Heart right ventricle (tissue), 16 donors: ENCODE measurements at regions not wholly inside any gene's neighbourhood (a gene's known extent, or its start where the extent isn't known, plus 50 kb on each side); places are given as distances from the start of the nearest gene placed in this dataset.

Experiments
- ATAC-seq, 8 donors: fragments of 200-7000 bp; cut with Tn5 transposase; one replicate each; pipeline ENCODE4 v1.9.1; 2020; ENCODE audit warnings: mild to moderate bottlenecking in 8 of 8, moderate library complexity in 8 of 8, moderate number of reproducible peaks in 1 of 8
- DNase-seq, 2 donors: peaks; one replicate each; pipeline ENCODE4 v3.0.0-alpha.2; 2020
- H3K27ac ChIP-seq, 10 donors: fragments of 200-600 bp; sonication (generic) in 2 of 10; one replicate each; pipeline versions ENCODE4 v1.5.0 to v1.8.0; 2020 to 2022; ENCODE audit warnings: mild to moderate bottlenecking in 3 of 10
- H3K27me3 ChIP-seq, 7 donors: fragments of 200-600 bp; one replicate each; pipeline ENCODE4 v1.8.0; 2021 to 2022; ENCODE audit warnings: mild to moderate bottlenecking in 2 of 7
- H3K36me3 ChIP-seq, 9 donors: fragments of 200-600 bp; sonication (generic) in 1 of 9; one replicate each; pipeline versions ENCODE4 v1.5.0 to v1.8.0; 2020 to 2022; ENCODE audit warnings: mild to moderate bottlenecking in 2 of 9
- H3K4me1 ChIP-seq, 9 donors: fragments of 200-600 bp; sonication (generic) in 1 of 9; one replicate each; pipeline versions ENCODE4 v1.5.0 to v1.8.0; 2020 to 2022; ENCODE audit warnings: mild to moderate bottlenecking in 4 of 9
- H3K4me3 ChIP-seq, 10 donors: fragments of 200-600 bp; sonication (generic) in 2 of 10; one replicate each; pipeline versions ENCODE4 v1.5.0 to v1.8.0; 2020 to 2022; ENCODE audit warnings: mild to moderate bottlenecking in 7 of 10, moderate library complexity in 2 of 10
- H3K9me3 ChIP-seq, 11 donors: fragments of 200-600 bp in 10 of 11; sonication (generic) in 2 of 11; one replicate each; pipeline versions ENCODE4 v1.5.0 to v1.8.0; 2013 to 2022; ENCODE audit warnings: mild to moderate bottlenecking in 2 of 11, control low read depth in 1 of 11, moderate library complexity in 1 of 11
- CTCF ChIP-seq, 9 donors: fragments of 200-600 bp; sonication (generic) in 2 of 9; IDR thresholded peaks; one replicate each; pipeline versions ENCODE4 v1.5.0 to v1.8.0; 2021 to 2022; ENCODE audit warnings: antibody characterized with exemption in 9 of 9, mild to moderate bottlenecking in 5 of 9, moderate library complexity in 1 of 9
- WGBS, 2 donors: extraction: QIAGEN DNeasy Blood & Tissue Kit; methylation state at CpG; one replicate each; pipeline ENCODE4 v1.1.7; 2013; ENCODE audit warnings: inconsistent platforms in 1 of 2; 5-methylcytosine and 5-hydroxymethylcytosine counted together
- intact Hi-C, 10 donors: fragments of 100-400 bp; cut with DNase I; formaldehyde crosslinking; loops; one replicate each; pipeline versions ENCODE4 v1.11.1 to v1.14.2; 2022
- donor health status: Arrhythmogenic right ventricular cardiomyopathy.
- donor health status: ischemic (EF 13 %, LVEDD 7.1; RV severe dilation, severe dysfunction).
- donor health status: healthy with polysubstance abuse.
- donor health status: DM: no; HTN: yes; CAD: no.
- donor health status: DM: no; HTN: no; CAD: no.
- donor health status: ischemic (EF 25% LVEDD 6.9; RV normal size, moderate dysfunction).
- donor health status: ischemic (EF 25% LVEDD 5.7; RV mildly dilated, moderate dysfunction).
- donor health status: healthy.
- donor health status: DM: yes; HTN: yes; CAD: no.
- donor health status: Ischemic cardiomyopathy.
- donor health status: ischemic (EF 35%, LVEDD 5.7; RV mildly dilated, moderate dysfunction).
- donor health status: nonischemic (EF 11% LVEDD 7.7; RV severe dilation, severe dysfunction).
- donor health status: DM: yes; HTN: yes; CAD: no.
- donor health status: PGD.
- donor health status: ischemic (EF 29% LVEDD 5.4; RV normal size, mild dysfunction).
- donor health status: nonischemic (EF 23%, LVEDD 6.1; RV moderate dilation, normal function).

GRCh38 chr15:92326236-92326635 is 67.4 kb upstream of the ST8SIA2 start:
- Histone ChIP-seq H3K9me3 (no peaks in the 10 kb centered on the region), H3K36me3 (no peaks in the 10 kb centered on the region), H3K4me3 (no peak overlapping the region), H3K27me3 (no peaks in the 10 kb centered on the region), H3K27ac (no peak overlapping the region), H3K4me1 (peaks cover 0 to 15% (median 0%) of the 10 kb centered on the region in 9 donors)
- WGBS, 2 donors = 47 to 54% methylated on average over 6 of the region's 6 CpGs
- no peak for TF ChIP-seq CTCF (IDR thresholded peaks at IDR 0.05)
- DNase-seq (peak in 1 of 2 donors; percentile 24), ATAC-seq (peak in 2 of 8 donors; percentile 9 to 18)
- intact Hi-C loops = no loop called here

GRCh38 chr15:92327033-92327432 is 66.6 kb upstream of the ST8SIA2 start:
- H3K27ac ChIP-seq = no peak overlapping the region
- WGBS, 2 donors = 76 to 80% methylated on average over 4 of the region's 4 CpGs
- H3K9me3 ChIP-seq = peaks cover 0 to 3% (median 0%) of the 10 kb centered on the region in 11 donors
- intact Hi-C loops = no loop called here
- no peaks in the 10 kb centered on the region for H3K36me3 ChIP-seq
- DNase-seq = no peak
- no peak for ATAC-seq
- no peaks in the 10 kb centered on the region for H3K27me3 ChIP-seq
- no peak for TF ChIP-seq CTCF (IDR thresholded peaks at IDR 0.05)
- peaks cover 0 to 15% (median 0%) of the 10 kb centered on the region in 9 donors for H3K4me1 ChIP-seq
- no peak overlapping the region for H3K4me3 ChIP-seq

GRCh38 chr15:92328207-92328606 is 65.5 kb upstream of the ST8SIA2 start:
- Histone ChIP-seq H3K36me3 (no peaks in the 10 kb centered on the region), H3K9me3 (peaks cover 0 to 10% (median 0%) of the 10 kb centered on the region in 11 donors), H3K27ac (no peak overlapping the region), H3K4me1 (peaks cover 0 to 14% (median 0%) of the 10 kb centered on the region in 9 donors), H3K4me3 (no peak overlapping the region), H3K27me3 (no peaks in the 10 kb centered on the region)
- ATAC-seq (no peak), DNase-seq (no peak)
- no peak for TF ChIP-seq CTCF (IDR thresholded peaks at IDR 0.05)
- 92 to 93% methylated on average over 1 of the region's 1 CpG for WGBS, 2 donors
- intact Hi-C loops = no loop called here

- Histone ChIP-seq H3K36me3 (no peaks in the 10 kb centered on the region), H3K27ac (no peak overlapping the region), H3K9me3 (peaks cover 0 to 10% (median 0%) of the 10 kb centered on the region in 11 donors), H3K4me1 (no peaks in the 10 kb centered on the region), H3K27me3 (no peaks in the 10 kb centered on the region), H3K4me3 (no peak overlapping the region)
- intact Hi-C loops = no loop called here
- TF ChIP-seq CTCF (IDR thresholded peaks at IDR 0.05) = no peak
- DNase-seq (no peak), ATAC-seq (no peak)
- WGBS, 2 donors = 78 to 82% methylated on average over 6 of the region's 6 CpGs
Measured at GRCh38 chr15:92332125-92332899, 61.4 kb upstream of the ST8SIA2 start.
